Heart left ventricle (tissue), 16 donors: ENCODE measurements at regions not wholly inside any gene's neighbourhood (a gene's known extent, or its start where the extent isn't known, plus 50 kb on each side); places are given as distances from the start of the nearest gene placed in this dataset.
A peak's percentile ranks its signal among the peaks of the same experiment; 100 is the strongest.

Experiments
- ATAC-seq, 4 donors: fragments of 200-7000 bp; cut with Tn5 transposase; one replicate each; pipeline ENCODE4 v1.9.1; 2020 to 2022; ENCODE audit warnings: moderate library complexity in 4 of 4, mild to moderate bottlenecking in 3 of 4, moderate number of reproducible peaks in 1 of 4
- DNase-seq, 5 donors: peaks; one replicate each; pipeline ENCODE4 v3.0.0-alpha.2; 2020
- H3K27ac ChIP-seq, 12 donors: fragments of 200-600 bp; sonication (generic) in 4 of 12; one replicate each; pipeline versions ENCODE4 v1.5.0 to v1.8.0; 2016 to 2022; ENCODE audit warnings: mild to moderate bottlenecking in 2 of 12
- H3K27me3 ChIP-seq, 9 donors: fragments of 200-600 bp; sonication (generic) in 2 of 9; one replicate each; pipeline versions ENCODE4 v1.5.1 to v1.8.0; 2016 to 2022; ENCODE audit warnings: mild to moderate bottlenecking in 3 of 9
- H3K36me3 ChIP-seq, 9 donors: fragments of 200-600 bp; sonication (generic) in 2 of 9; one replicate each; pipeline versions ENCODE4 v1.5.0 to v1.8.0; 2018 to 2022; ENCODE audit warnings: mild to moderate bottlenecking in 2 of 9
- H3K4me1 ChIP-seq, 12 donors: fragments of 200-600 bp; sonication (generic) in 4 of 12; one replicate each; pipeline versions ENCODE4 v1.5.0 to v1.8.0; 2016 to 2022; ENCODE audit warnings: mild to moderate bottlenecking in 3 of 12
- H3K4me3 ChIP-seq, 12 donors: fragments of 200-600 bp; sonication (generic) in 4 of 12; one replicate each; pipeline versions ENCODE4 v1.5.0 to v1.8.0; 2017 to 2022; ENCODE audit warnings: mild to moderate bottlenecking in 9 of 12, moderate library complexity in 4 of 12
- H3K9me3 ChIP-seq, 12 donors: fragments of 200-600 bp; sonication (generic) in 4 of 12; one replicate each; pipeline versions ENCODE4 v1.5.0 to v1.8.0; 2016 to 2022; ENCODE audit warnings: mild to moderate bottlenecking in 1 of 12
- CTCF ChIP-seq, 12 donors: fragments of 200-600 bp; sonication (generic) in 4 of 12; IDR thresholded peaks; one replicate each; pipeline versions ENCODE4 v1.5.0 to v1.8.0; 2018 to 2022; ENCODE audit warnings: antibody characterized with exemption in 12 of 12, mild to moderate bottlenecking in 5 of 12
- POLR2A ChIP-seq, 2 donors: fragments of 450-650 bp; IDR thresholded peaks; one replicate each; pipeline ENCODE4 v1.6.1; 2017; ENCODE audit warnings: antibody characterized with exemption in 2 of 2, mild to moderate bottlenecking in 2 of 2, moderate library complexity in 2 of 2
- WGBS, 4 donors: extraction: QIAGEN DNeasy Blood & Tissue Kit in 2 of 4; methylation state at CpG; one replicate each; pipeline versions ENCODE4 v1.1.5 to v1.1.7; 2013 to 2018; 5-methylcytosine and 5-hydroxymethylcytosine counted together
- intact Hi-C, 10 donors: fragments of 100-400 bp; cut with DNase I; formaldehyde crosslinking; loops; one replicate each; pipeline versions ENCODE4 v1.11.1 to v1.14.2; 2022
- donor health status: ischemic (EF 13 %, LVEDD 7.1; RV severe dilation, severe dysfunction).
- donor health status: healthy with polysubstance abuse.
- donor health status: DM: no; HTN: yes; CAD: no.
- donor health status: DM: no; HTN: no; CAD: no.
- donor health status: ischemic (EF 25% LVEDD 6.9; RV normal size, moderate dysfunction).
- donor health status: ischemic (EF 25% LVEDD 5.7; RV mildly dilated, moderate dysfunction).
- donor health status: healthy.
- donor health status: DM: yes; HTN: yes; CAD: no.
- donor health status: ischemic (EF 35%, LVEDD 5.7; RV mildly dilated, moderate dysfunction).
- donor health status: nonischemic (EF 11% LVEDD 7.7; RV severe dilation, severe dysfunction).
- donor health status: DM: yes; HTN: yes; CAD: no.
- donor health status: PGD.
- donor health status: ischemic (EF 29% LVEDD 5.4; RV normal size, mild dysfunction).
- donor health status: nonischemic (EF 23%, LVEDD 6.1; RV moderate dilation, normal function).

- DNase-seq (peak in 2 of 5 donors; percentile 41 to 57), ATAC-seq (peak in 2 of 4 donors; percentile 36 to 58)
- intact Hi-C loops = no loop called here
- H3K36me3 ChIP-seq = no peaks in the 10 kb centered on the region
- peaks cover 0 to 4% (median 0%) of the 10 kb centered on the region in 12 donors for H3K9me3 ChIP-seq
- peak overlapping the region in 1 of 12 donors; percentile 23 for H3K27ac ChIP-seq
- TF ChIP-seq CTCF (IDR thresholded peaks at IDR 0.05) = no peak
- TF ChIP-seq POLR2A (IDR thresholded peaks at IDR 0.05) = no peak
- 63 to 69% (median 65%) methylated on average over 8 of the region's 8 CpGs for WGBS, 4 donors
- peaks cover 0 to 2% (median 0%) of the 10 kb centered on the region in 9 donors for H3K27me3 ChIP-seq
- H3K4me1 ChIP-seq = peaks cover 0 to 13% (median 0%) of the 10 kb centered on the region in 12 donors
- no peak overlapping the region for H3K4me3 ChIP-seq
Observed at GRCh38 chr17:17398188-17398942, 78.4 kb upstream of the MED9 start.

GRCh38 chr17:17398943-17399926 lies 77.6 kb upstream of the MED9 start:
- H3K9me3 ChIP-seq = peaks cover 0 to 4% (median 0%) of the 10 kb centered on the region in 12 donors
- H3K4me1 ChIP-seq = peaks cover 0 to 21% (median 0%) of the 10 kb centered on the region in 12 donors
- no peak for TF ChIP-seq CTCF (IDR thresholded peaks at IDR 0.05)
- TF ChIP-seq POLR2A (IDR thresholded peaks at IDR 0.05) = no peak
- H3K27me3 ChIP-seq = peaks cover 0 to 3% (median 0%) of the 10 kb centered on the region in 9 donors
- H3K4me3 ChIP-seq = no peak overlapping the region
- no peaks in the 10 kb centered on the region for H3K36me3 ChIP-seq
- DNase-seq (peak in 1 of 5 donors; percentile 43), ATAC-seq (peak in 1 of 4 donors; percentile 48)
- 82 to 91% (median 85%) methylated on average over 15 of the region's 15 CpGs for WGBS, 4 donors
- intact Hi-C loops = no loop called here
- peak overlapping the region in 1 of 12 donors; percentile 24 for H3K27ac ChIP-seq

GRCh38 chr17:17400070-17400469 lies 76.7 kb upstream of the MED9 start:
- DNase-seq (peak in 1 of 5 donors; percentile 31), ATAC-seq (no peak)
- TF ChIP-seq CTCF (IDR thresholded peaks at IDR 0.05) = no peak
- H3K36me3 ChIP-seq = no peaks in the 10 kb centered on the region
- 90 to 93% (median 91%) methylated on average over 12 of the region's 12 CpGs for WGBS, 4 donors
- intact Hi-C loops = no loop called here
- peaks cover 0 to 23% (median 0%) of the 10 kb centered on the region in 12 donors for H3K4me1 ChIP-seq
- peaks cover 0 to 3% (median 0%) of the 10 kb centered on the region in 9 donors for H3K27me3 ChIP-seq
- no peak overlapping the region for H3K27ac ChIP-seq
- H3K9me3 ChIP-seq = peaks cover 0 to 4% (median 0%) of the 10 kb centered on the region in 12 donors
- no peak overlapping the region for H3K4me3 ChIP-seq
